Astrocyte of the spinal cord (primary cell): ENCODE measurements at regions not wholly inside any gene's neighbourhood (a gene's known extent, or its start where the extent isn't known, plus 50 kb on each side); places are given as distances from the start of the nearest gene placed in this dataset.
A peak's percentile ranks its signal among the peaks of the same experiment; 100 is the strongest.
"Not testable (repeated sequence)": the region's sequence is repeated elsewhere in the genome, so short reads cannot be mapped to it uniquely, and the experiment has no call there.

Experiments used
- DNase-seq: peaks from one replicate; pipeline ENCODE4 v3.0.0; 2011; ENCODE audit warnings: low read depth, low spot score
- H3K4me3 ChIP-seq: 2 replicates; pipeline ENCODE4 v1.5.1; 2011; ENCODE audit warnings: low read depth, mild to moderate bottlenecking, low read length, moderate library complexity
- CTCF ChIP-seq: IDR thresholded peaks from 2 replicates; pipeline ENCODE4 v1.5.1; 2012; ENCODE audit warnings: low read depth, mild to moderate bottlenecking, low read length, inconsistent platforms
- in situ Hi-C: cut with HindIII; loops from 2 replicates; pipeline ENCODE4 v1.10.0; 2017; ENCODE audit warnings: low sequenced_read_pairs

GRCh38 chr10:4154191-4154715 lies 369.2 kb upstream of the KLF6 start:
- DNase-seq = no peak
- in situ Hi-C loops = no loop called here
- TF ChIP-seq CTCF = no peak
- H3K4me3 ChIP-seq = no peak overlapping the region

GRCh38 chr10:4151466-4151865 lies 366.5 kb upstream of the KLF6 start:
- peak; percentile 17 for TF ChIP-seq CTCF
- in situ Hi-C loops = no loop called here
- DNase-seq = peak; percentile 5
- no peak overlapping the region for H3K4me3 ChIP-seq

GRCh38 chr10:4150676-4151075 lies 365.7 kb upstream of the KLF6 start:
- H3K4me3 ChIP-seq = no peak overlapping the region
- in situ Hi-C loops = no loop called here

GRCh38 chr10:4149460-4149859 lies 364.5 kb upstream of the KLF6 start:
- H3K4me3 ChIP-seq, in situ Hi-C loops, DNase-seq: not testable (repeated sequence)

More at GRCh38 chr10:4150676-4151075, 365.7 kb upstream of the KLF6 start:
- no peak for TF ChIP-seq CTCF
- no peak for DNase-seq

GRCh38 chr10:4147245-4147644 lies 362.2 kb upstream of the KLF6 start:
- no peak for TF ChIP-seq CTCF
- in situ Hi-C loops = no loop called here

GRCh38 chr10:4144817-4145216 lies 359.8 kb upstream of the KLF6 start:
- in situ Hi-C loops = no loop called here
- TF ChIP-seq CTCF = no peak
- DNase-seq = peak; percentile 26
- no peak overlapping the region for H3K4me3 ChIP-seq

More at GRCh38 chr10:4147245-4147644, 362.2 kb upstream of the KLF6 start:
- no peak for DNase-seq
- no peak overlapping the region for H3K4me3 ChIP-seq

GRCh38 chr10:4141471-4141870 lies 356.5 kb upstream of the KLF6 start:
- no peak overlapping the region for H3K4me3 ChIP-seq
- no peak for TF ChIP-seq CTCF
- DNase-seq = peak; percentile 28
- in situ Hi-C loops = no loop called here
